Fibroblast of upper back skin (primary cell): ENCODE measurements at regions not wholly inside any gene's neighbourhood (a gene's known extent, or its start where the extent isn't known, plus 50 kb on each side); places are given as distances from the start of the nearest gene placed in this dataset.

Experiments used
- DNase-seq: peaks from one replicate; pipeline ENCODE4 v3.0.0-alpha.2; 2013

GRCh38 chr3:127483902-127484591 is 106.5 kb downstream of the TPRA1 start:
- no peak for DNase-seq

DNA sequence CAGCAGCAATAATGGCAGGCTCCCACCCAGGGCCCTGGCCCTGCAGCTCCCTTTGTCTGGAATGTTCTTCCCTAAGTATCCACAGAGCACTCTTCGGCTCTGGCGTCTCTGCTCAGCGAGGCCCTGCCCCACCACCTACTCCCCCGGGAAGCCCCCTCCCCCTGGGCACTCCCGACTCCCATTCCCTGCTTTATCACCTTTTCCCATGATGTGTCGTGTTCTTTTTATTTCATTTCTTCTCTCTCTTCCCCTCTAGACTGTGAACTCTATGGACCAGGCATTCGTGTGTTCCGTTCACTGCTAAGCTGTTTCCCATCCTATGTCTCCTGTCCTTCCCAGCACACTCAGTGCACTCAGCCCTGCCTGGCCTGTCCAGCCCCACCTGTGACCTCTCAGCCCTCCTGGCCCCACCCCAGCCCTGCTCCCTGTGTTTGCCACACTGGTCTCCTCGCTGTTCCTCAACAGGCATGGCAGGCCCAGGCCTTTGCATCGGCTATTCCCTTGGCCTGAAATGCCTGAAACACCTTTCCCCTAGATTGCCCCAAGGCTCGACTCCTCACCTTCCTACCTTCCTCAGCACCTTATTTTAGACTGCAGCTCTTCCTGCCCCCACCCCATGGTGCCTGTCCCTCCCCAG is 107.4 kb downstream of the TPRA1 start:
- DNase-seq: no peak

- DNase-seq: peak; percentile 4
Observed at GRCh38 chr3:127482216-127483004, 108.1 kb downstream of the TPRA1 start.

DNA sequence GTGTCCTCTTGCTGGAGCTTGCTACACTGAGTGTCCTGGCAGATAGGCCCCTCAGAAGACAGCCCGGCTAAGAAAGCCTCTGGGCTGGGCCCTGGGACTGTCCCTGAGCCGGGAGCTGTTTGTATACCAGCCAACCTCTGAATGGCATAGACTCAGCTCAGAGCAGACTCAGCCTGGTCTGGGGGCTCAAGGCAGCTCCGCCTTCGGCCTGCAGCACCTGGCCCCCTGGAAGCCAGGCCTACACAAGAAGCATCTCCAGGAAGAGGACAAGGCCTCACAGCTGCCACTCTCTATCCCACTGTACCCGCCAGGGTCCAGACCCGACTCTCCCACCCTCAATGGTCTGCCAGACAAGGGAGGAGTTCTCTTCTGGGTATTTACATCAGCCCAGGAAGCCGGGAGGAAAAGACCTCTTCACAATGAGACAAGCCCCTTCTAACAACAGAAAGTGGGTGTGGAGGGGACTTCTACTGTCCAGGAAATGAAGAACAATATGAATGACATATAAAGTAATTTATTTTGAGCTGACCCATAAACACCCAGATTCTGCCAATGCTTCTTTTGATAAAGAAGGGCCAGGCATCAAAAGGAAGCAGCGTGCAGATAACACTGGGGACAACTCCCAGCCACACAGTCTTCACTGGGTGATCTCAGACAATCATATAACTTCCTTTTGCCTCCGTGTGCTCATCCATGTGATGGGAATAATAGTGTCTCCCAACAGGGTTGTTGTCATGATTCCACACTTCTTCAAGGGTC is 110.2 kb downstream of the TPRA1 start:
- DNase-seq: no peak

- no peak for DNase-seq
Observed at GRCh38 chr3:127479449-127479848, 111.1 kb downstream of the TPRA1 start.

GRCh38 chr3:127478922-127479321 is 111.6 kb downstream of the TPRA1 start:
- no peak for DNase-seq

DNA sequence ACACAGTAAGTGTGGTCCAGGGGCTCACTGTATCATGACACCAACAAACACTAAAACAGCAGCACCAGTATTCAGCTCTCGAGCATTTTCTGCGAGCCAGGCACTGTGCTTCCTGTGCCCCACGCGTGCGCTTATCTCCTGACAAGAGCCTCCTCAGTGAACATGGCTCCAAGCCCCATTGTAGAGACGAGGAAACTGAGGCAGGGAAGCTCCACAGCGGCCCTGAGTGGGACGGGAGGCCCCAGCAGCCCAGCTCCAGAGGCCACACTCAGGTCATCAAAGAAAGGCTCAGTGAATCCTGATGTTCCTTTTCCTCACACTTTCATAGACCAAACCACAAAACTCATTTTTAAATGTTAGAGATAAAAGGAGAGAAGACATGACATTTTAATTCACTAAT is 113.1 kb downstream of the TPRA1 start:
- DNase-seq: no peak

GRCh38 chr3:127476936-127477335 is 113.6 kb downstream of the TPRA1 start:
- DNase-seq: no peak

DNA sequence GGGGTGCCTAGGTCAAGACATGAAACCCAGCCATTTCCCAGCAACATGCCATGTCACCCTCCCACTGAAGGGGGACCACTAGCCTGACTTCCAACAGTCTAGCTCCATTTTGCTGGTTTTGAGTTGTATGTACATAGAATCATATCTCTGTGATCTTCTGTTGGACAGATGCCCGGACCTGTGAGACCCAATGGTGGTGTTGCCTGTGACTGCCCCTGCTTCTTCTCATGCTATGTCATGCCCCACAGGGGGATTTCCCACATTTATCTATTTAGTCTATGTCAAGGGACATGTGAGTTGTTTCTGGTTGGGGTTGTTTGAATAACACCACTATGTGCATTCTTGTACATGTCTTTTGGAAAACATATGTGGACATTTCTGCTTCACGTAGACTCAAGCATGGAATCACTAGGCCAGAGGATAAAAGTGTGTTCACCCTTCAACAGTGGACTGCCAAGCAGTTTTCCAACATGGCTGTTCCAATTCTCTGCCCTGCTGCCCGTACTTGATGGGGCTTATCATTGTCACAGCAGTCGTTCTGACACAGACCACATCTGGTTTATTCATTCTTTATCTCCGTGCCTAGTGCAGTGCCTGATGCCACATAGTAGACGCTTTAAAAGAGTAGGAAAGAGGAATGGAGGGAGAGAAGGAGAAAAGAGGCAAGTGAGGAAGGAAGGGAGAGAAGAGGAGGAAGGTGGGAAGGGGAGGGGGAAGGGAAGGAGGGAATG is 114.4 kb downstream of the TPRA1 start:
- no peak for DNase-seq

DNA sequence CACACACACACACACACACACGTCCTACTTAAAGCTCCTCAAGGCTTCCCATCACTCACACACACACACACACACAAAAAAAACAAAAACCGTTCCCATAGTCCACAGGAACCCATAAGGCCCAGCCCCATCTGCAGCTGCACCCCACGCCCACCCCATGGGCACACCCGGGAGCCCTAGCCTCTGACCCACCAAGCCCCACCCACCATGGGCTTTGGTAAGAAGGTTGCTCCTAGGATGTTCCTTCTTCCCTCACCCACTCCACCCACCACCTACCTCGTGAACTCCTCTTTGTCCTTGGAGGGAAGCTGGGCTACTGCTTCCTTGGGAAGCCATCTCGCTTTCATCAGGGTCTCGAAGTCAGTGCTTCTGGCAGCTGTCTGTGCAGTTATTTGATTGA is 115.1 kb downstream of the TPRA1 start:
- no peak for DNase-seq

DNA sequence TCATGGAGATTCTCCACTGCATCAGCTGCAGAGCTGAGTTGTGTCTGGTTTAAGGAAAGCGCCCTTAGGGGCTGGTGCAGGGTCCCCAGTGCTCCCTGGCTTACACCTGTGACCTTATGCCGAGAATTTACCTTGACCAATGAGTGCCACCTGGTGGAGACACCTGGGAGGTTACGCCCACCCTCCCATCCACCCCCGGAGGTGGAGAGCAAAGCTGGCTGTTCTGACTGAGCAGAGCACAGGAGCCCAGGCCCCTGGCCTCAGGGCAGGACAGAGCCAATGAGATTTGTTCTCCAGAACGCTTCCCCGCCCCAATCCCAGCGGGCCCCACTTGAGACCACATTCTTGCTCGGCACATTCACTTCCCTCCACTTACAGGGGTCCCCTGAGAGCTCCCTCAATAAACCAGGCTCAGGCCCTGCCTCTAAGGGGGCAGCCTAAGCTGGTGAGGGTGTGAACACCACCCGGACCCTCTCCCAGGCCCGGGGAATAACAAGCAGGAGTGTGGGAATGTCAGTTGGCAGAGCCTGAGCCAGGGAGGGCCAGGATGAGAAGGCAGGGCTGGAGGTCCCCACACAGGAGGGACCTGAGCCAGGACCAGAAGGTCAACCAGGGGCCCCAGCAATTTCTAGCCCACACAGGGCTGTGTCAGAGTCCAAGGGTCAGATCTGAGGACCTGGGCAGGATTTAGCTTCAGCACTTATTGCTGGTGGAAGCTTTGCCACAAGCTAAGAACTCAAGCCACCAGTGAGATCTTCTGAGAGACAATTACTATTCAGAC is 117.1 kb downstream of the TPRA1 start:
- no peak for DNase-seq

- no peak for DNase-seq
Observed at GRCh38 chr3:127472506-127472905, 118.0 kb downstream of the TPRA1 start.

- no peak for DNase-seq
Observed at GRCh38 chr3:127471142-127471541, 119.4 kb downstream of the TPRA1 start.

- no peak for DNase-seq
Observed at GRCh38 chr3:127469760-127470159, 120.8 kb downstream of the TPRA1 start.

GRCh38 chr3:127467391-127467790 is 123.1 kb downstream of the TPRA1 start:
- DNase-seq: no peak

DNA sequence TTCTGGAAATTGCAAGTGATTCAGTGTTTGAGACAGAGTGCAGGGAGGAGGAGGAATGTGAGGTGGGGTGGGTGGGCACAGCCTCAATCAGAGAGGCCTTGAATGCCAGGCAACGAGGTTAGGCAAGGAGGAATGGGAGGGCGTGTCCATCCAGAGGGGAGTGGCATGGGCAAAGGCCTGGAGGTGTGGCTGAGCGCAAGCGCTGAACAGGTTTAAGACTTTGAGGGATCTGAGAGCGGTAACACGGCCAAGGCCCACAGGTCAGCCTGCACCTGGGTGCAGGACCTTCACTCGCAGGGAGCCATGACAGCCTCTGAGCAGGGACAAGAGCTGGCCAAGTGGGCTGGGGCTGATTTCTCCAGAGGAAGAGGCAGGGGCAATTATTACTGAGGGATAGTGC is 125.9 kb downstream of the TPRA1 start:
- DNase-seq: no peak

DNA sequence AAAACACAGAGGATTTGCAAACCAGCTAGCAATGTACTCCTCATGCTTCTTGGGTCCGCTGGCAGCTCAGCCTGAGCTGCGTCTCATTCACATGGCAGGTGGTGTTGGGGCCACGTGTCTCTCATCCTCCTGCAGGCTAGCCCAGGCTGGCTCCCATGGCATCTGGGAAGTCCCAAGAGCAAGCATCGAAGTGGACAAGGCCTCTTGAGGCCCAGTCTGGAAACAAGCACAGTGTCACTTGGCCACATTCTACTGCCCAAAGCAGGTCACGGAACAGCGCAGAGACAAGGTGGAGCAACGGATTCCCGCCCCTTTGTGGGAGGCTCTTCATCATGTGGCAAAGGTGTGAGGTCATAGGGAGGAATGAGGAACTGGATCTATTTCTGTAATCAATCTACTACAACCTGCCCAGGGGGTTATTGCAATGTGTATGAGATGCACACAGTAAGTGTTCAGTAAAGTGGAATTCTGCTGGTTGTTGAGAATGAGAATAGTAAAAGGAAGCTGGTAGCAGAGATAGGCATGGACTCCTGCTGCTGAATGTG is 128.3 kb downstream of the TPRA1 start:
- no peak for DNase-seq

- no peak for DNase-seq
Observed at GRCh38 chr3:127461286-127461910, 129.1 kb downstream of the TPRA1 start.

DNA sequence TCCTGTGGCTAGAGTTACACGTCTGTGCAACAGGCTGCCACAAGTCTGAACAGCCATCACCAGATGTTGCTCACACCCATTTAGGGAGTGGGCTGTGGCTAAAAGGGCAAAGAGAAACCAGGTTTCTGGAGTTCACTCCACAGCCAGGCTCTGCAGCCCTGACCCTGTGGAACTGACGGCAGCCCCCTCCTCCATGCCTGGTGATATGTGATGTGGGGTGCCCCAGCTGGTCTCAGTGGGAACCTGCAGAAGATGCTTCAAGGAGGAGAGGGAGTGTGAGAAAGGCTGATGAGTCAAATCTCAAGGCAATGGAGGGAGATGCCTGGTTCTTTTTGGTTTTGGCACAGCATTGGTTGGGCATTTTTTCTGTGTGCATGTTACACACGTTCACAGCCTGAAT is 130.6 kb downstream of the TPRA1 start:
- DNase-seq: no peak

DNA sequence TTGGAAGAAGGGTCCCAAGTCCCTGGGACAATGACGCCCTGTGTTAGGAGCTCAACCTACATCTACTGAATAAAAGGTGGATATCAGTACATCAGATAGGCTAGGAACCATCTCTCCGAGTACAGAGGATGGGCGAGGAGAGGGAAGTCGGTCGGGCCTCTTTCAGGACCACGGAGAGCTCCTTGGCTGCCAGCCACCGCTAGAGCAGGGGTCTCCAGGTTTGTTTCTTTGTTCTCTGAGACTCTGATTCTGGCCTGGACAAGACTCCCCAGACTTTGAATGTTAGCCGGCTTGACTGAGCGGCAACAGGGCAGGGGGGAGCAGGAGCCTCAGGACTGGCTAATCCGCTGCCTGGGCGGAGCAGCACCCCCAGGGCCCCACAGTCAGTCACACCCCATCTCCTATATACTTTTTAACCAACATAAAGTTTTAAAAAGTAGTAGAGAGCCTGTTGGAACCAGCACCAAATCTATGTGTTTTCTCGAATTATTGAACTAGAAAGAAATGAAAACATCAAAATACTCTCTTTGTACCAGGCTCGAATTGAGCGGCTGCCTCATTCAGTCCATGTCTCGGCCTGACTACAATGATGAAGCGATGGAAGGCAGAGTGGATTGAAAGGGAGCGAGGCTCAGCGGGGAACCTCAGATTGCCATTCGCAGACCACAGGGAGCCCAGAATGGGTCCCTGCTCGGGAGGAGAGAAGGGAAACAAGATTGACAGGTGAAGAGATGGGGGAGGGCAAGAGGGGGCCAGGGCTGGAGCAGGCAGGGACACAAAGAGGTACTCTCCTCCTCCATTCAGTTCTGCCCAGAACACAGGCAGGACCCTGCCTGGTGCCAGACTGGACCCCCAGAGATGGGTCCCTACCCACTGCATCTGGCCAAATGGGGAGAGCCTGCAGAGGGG is 131.6 kb downstream of the TPRA1 start:
- DNase-seq: peak; percentile 24
